HK-2 (cell line): ENCODE measurements at regions not wholly inside any gene's neighbourhood (a gene's known extent, or its start where the extent isn't known, plus 50 kb on each side); places are given as distances from the start of the nearest gene placed in this dataset.
"Not testable (repeated sequence)": the region's sequence is repeated elsewhere in the genome, so short reads cannot be mapped to it uniquely, and the experiment has no call there.

Source experiments
- DNase-seq: peaks from one replicate; pipeline ENCODE4 v3.0.0-alpha.2; 2018; ENCODE audit not compliant: unreplicated experiment

DNA sequence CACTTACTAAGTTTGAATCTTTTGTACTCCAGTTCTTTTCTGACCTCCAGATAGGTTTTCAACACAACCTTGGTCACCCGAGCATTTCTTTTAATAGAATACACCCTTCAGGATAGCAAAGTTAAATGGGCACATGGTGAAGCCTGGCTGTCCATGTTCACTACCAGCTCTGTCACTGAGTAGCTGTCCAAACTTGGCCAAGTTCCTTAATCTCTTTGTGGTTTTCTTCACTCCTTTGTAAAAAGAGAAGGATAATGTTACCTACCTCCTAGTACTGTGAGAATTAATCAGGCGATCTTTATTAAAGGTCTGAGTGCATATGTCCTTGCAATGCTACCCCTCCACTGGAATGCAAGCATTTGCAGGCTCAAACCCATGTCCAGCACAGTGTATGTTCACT, 128.1 kb upstream of the PTPRZ1 start:
- DNase-seq, result no peak

DNA sequence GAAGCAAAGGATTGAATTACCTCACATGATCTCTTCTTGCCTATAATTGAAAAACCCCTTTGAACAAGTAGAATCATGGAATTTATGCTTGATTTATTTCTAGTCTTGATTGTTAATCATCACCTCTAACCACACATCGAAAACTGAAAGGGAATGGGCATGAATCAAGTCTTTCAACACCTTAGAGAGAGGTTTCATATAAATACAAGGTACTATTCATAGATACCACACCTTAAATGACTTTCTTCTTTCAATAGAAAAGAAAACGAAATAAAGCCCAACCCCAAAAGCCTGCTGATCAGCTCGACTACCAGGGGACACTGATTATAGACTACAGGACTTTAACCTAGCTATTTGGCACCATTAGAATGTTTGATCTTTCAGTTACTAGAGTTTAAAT, 128.6 kb upstream of the PTPRZ1 start:
- no peak for DNase-seq

DNA sequence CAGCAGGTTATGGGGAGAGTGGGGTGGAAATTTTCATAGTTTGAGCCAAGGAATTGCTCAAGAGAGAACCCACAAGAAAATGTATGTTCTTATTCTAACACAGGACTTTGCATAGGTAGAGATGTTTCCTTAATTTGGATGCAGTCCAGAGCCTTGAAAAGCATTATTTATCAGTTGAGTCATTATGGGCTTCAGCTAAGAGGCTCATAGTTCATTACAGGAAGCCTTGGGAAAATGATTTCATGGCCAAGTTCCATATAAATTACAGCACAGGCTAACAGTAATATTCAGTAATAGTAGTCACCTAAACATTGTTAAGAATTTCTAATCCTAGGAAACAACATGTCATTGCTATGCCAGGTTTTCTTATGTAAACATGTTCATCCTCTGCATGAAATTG, 131.1 kb upstream of the PTPRZ1 start:
- no peak for DNase-seq

DNA sequence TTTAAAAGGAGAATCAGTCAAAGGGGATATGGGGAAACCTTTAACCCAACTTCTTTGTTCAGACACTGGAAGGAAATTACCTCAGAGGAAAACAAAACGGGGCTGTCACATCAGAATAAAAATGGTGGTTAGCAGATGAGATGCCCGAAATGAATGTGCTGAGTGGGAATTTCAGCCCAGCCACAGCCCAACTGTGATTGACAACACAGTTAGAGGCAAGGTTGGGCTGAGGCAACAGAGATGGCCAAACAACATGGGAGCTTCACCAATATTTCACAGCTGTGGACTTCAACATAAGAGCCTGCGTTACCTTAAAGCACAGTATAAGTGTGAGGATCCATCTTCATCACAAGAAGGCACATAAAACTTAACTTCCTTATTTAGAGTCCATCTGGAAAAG, 133.5 kb upstream of the PTPRZ1 start:
- DNase-seq, result no peak

DNA sequence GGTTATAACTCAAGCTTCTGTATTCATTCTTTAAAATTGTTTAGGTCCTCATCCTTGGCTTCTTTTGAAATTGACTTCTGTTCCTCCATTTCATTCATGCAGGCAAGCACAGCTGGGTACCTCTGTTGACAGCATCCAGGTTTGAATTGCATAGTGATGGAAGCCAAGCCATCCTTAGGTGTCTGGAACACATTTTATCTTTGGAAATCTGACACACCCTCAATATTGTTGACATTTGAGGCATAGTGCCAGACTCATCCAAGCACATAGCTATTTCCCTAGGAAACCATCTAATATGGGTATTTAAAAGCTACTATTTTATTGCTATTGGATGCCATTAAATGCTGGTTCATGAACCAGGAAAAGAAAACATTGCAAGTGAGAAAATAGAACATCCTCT, 142.1 kb upstream of the PTPRZ1 start:
- no peak for DNase-seq

DNA sequence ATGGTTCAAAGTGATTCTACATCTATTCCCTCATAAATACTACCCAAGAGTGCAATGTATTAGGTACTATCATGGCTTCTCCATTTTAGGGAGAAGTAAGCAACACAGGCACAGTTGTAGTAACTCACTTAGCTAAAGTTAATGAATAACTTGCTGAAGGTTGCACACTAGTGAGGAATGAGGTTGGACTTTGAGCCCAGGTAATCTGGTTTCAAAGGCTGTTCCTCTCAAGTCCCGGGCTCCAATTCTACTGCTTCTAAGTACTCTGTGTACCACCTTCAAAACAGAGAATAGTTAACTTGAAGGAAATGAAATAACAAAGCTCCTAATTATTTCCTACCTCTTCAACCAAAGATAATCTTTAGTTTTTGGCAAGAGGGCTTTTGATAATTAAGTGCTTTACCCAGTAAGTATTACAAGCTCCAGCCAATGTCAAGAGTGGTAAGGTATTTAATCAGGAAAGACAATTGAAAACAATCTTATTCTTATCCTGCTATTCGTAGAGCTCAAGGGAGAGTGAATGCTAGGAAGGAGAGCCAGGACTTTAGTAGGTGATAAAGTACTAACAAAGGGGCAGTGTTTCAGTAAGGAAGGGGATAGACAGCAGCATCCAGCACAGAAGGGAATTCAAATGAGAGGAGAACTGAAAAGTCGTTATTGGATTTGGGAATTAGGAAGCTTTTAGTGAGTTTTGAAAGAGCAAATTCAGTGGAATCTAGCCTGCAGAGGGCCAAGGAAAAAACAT, 158.2 kb upstream of the PTPRZ1 start:
- DNase-seq, result no peak

DNA sequence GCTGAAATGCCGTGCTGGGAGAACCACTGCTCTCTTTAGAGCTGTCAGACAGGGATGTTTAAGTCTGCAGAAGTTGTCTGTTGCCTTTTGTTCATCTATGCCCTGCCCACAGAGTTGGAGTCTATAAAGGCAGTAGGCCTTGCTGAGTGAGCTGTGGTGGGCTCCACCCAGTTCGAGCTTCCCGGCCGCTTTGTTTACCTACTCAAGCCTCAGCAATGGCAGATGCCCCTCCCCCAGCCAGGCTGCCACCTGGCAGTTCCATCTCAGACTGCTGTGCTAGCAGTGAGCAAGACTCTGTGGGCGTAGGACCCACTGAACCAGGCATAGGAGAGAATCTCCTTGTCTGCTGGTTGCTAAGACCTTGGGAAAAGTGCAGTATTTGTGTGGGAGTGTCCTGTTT, 160.0 kb upstream of the PTPRZ1 start:
- not testable (repeated sequence) for DNase-seq

DNA sequence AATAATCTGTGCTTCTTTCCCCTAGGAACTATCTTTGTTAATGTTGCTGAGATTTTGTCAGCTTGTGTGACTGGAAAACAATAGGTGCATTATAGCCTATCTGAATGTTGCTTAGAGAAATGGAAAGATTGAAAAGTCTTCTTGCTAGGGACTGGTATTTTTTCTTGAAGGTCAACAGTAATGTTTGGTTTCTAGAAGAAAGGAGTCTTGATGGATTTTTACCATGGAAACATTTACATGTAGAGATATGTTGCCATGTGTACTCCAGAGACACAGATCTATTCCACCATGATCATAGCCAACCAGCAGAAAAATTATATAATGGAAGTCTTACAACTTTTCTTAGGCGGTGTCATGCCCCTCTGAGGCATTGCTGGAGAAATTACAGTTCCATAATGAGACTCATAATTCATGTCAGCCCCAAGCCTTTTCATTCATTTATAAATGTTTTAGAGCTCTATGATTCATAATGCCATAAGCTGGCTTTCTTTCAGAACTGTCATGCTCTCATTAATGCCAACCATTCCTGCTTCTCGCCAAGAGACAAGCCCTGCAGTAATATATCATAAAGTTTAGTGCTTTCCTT, 175.1 kb upstream of the PTPRZ1 start:
- no peak for DNase-seq

DNA sequence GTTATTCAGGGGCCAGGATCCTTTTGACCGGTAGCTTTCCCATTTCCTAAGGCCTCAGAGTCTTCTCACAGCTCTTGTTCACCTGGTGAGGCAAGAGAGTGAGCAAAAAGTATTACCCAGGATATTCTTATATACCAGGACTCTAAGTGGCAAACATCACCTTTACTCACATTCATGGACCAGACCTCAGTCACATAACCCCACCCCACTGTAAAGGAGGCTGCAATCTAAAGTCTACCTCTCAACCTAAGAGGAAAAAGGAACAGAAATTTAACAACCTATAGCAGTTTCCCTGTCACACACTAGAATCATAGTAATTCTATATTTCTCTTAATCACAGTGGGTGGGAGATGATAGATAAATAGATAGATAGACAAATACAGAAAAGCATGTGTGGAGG, 176.0 kb upstream of the PTPRZ1 start:
- DNase-seq, result no peak

DNA sequence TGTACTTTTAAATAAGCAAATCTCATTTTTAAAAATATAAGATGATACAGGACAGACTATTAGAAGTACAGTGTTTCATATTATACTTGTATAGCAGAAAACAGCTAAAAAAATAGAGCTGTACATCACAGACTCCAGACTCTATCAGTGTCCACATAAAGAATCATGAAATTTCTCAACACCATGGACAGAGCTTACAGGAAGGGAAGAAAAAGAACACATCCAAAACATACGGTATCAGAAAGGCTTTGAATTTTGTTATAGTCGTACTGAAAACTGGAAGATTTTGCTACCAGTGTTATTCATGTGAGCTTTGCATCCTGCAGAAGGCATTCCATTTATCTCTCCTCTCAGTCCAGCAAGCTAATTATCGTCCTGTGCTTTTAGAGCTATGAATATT, 183.2 kb upstream of the PTPRZ1 start:
- DNase-seq, result no peak

DNA sequence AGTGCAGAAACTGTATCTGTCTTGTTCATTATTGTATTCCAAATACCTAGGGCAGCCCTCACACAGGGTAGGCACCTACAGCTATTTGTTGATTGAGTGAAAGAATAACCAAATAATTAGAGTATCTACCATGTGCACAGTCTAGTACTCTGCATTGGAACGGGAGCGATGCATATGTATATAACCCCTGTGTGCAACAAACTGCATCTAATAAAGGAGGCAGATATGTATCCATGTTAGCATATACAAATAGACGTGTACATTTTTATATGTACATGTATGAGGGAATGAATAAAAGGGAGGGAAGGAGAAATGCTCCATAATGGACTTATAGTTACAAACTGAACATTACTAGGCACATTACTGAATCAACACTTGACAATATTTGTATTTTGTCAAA, 191.3 kb upstream of the PTPRZ1 start:
- no peak for DNase-seq

DNA sequence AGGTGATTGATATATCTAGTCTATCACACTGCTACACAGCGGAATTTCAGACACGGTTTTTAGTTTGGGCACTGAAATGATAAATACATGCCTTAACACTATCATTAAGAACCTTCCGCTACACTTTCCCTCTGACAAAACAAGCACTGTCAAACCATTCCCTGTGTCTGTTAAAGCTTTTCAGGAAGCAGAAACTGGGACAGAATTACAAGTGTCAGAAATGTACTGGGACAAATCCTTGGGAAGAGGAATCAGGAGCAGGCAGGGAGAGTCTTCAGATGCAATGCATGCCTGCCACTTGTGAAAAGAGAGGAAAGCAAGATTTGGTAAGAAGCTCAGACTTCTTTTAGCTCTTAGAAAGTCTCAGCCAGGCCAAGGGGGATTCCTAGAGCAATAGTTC, 196.8 kb upstream of the PTPRZ1 start:
- no peak for DNase-seq

DNA sequence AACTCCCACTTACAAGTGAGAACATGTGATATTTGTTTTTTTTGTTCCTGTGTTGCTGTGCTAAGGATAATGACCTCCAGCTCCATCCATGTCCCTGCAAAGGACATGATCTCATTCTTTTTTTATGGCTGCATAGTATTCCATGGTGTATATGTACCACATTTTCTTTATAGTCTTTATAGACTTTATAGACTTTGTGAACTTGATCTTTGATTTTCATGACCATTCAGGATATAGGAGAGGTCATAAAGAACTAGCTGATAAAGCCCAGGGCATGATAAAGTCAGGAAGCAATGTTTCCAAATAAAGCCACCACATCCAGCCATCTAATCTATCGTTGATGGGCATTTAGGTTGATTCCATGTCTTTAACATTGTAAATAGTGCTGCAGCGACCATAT, 198.5 kb upstream of the PTPRZ1 start:
- DNase-seq, result not testable (repeated sequence)

DNA sequence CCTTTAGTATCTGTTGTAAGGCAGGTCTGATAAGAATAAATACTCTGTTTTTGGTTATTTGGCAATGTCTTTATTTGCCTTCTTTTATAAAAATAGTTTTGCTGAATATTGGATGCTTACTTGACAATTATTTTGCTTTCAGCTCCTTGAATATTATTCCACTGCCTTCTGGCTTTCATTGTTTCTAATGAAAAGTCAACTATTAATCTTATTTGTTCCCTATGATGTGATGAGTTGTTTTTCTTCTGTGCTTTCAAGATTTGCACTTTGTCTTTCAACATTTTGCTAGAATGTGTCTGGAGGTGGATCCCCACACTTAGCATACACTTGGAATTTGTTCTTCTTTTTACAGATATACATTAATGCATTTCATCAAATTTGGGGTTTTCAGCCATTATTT, 203.8 kb upstream of the PTPRZ1 start:
- no peak for DNase-seq

DNA sequence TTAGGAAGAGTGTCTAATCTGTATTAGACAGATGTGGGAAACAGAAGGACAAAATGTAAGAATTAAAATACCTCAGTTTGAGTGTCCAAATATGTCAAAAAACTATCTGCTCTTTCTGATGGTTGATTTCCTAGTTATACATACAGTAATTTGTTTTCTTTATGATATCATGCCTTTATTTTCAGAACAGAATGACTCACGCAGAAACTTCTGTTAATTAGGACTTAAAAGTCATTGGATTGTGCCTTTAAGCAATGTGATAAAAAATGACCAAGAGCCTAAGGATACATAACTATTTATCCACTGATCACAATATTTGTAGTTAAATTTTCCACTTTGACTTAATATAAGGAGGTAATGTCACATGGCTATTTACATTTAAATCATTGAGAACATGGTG, 206.7 kb upstream of the PTPRZ1 start:
- DNase-seq, result no peak

DNA sequence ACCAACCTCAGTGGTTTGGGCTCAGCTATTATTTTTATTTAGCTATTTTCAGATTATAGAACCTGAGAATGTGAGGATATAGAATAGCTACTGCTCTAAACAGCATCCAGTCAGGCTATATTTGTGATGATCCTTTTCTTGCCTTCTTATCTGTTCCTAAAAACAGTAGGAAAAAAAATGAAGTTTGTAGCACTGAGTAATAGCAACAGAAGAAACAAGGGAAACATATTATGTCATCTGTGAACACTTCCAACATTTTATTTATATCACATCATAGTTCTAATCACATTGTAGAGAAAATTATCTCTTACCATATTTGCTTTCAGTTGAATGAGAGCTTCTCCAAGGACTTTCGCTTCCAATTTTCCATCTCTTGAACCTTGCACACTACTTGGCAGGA, 229.6 kb upstream of the PTPRZ1 start:
- DNase-seq, result no peak

DNA sequence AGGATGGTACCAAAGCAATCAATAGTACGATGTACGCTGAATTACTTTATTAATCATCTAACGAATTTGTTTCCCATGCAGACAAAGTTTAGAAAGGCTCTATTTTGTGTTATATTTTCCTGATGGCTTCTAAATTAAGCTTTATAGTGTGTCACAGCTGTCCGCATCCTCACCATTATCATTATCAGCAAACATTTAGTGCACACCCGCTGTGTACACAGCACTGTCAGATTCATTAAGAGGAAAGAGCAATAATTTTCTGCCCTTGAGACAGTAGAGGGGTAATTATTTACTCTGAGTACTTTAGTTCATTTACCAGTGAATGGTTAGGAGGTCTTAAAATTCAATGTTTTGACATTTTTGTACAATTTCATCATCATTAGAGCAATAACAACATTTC, 233.3 kb upstream of the PTPRZ1 start:
- no peak for DNase-seq

DNA sequence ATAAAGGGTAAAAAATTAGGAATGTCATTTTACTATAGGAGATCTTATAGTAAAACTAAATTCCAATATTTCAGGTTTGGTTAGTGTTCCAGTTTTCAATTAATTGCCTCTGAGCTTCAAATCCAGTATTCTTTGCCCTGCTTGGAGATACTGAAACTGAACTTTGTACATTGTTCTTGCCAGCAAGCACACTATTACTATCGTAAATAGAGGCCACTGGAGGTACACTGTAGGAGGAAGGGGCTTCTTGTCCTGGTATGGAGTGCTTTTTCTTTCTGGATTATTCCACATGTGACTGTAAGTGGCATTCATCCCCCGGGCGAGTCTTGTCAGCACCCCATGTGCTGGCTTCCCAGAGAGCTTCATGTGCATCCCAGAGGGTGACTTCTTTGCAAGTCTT, 234.7 kb upstream of the PTPRZ1 start:
- DNase-seq, result no peak

DNA sequence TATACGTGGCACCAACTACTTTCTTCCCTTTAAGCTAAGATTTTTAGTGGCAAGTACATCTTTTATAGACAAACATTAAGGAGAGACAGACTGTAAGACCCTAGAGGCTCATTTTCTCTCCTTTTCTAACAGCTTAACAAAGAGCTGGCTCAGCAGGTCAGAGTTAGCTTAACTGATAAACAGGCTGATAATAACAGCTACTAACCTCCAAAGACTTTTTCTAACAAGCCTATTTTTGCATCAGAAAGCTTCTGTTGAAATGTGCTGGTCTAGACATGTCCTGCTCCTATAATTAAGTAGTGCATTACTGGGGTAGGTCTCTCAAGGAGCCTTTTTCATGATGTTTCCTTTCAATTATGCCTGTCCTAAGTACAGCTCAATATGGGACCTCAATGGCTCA, 238.2 kb upstream of the FAM3C start:
- DNase-seq, result no peak

DNA sequence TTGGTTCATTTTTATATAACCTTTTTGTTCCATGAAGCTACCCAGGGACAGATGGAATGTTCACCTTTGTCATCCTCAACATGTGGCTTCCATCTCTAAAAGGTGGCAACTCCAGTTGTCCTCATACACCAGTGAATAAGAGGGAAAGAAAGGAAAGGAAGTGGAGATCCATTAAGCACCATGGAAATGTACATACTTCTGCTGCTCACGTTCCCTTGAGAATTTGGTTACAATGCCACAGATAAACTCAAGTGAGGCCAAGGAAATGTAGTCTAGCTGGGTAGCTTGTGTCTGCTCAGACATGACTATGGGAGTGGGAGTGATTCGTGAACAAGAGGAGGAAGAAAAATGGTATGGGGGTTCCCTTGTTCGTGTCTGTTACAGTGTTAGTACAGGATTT, 237.1 kb upstream of the FAM3C start:
- DNase-seq, result no peak

DNA sequence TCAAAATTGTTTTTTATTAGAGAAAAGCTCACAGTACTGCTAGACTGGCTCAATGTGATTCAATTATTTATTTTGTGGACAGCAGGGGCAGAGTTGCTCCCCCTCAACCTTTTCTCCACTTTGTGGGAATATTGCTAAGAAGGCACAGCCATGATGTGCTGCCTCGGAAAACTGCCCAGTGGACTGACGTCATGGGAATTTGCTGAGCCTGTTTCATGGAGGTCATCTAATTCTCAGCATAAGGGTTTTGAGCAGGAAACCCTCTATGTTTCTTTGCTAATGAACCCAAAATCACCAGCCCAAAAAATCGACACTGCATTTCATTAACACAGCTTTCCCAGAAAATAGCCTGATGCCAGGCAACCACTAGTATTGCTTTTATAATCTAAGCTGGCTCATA, 228.8 kb upstream of the FAM3C start:
- DNase-seq, result no peak

DNA sequence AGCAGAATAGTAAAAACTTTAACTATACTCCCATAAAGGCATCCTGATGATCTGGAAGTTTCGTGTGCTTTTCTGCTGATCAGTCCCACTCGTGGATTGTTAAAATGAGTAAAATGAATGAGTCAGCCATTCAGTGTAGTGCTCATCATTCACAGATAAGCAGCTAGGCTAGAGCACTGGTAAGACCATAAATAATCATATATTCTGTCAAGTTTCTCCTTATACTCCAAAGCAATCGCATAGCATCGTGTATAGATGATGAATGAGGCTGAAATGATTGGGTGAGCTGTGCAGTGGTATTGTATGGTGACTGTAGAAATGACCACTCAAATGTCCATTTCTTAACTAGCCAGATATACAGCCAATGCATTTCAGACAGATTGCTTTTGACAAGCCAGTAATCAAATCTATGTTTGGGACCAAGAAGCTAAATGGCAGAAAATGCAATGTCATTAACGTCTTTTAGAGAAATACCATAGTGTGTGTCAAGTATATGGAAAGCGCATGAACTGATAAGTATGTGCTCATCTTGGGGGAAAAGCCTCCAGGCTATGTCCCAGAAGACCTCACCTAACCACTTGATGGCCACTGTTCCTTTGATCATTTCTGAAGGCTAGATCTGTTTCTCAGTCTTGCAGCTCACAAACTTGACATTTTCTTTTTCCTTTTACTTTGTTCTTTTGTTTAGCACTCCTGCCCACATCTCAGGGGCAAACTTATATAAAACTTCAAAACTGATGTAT, 227.2 kb upstream of the FAM3C start:
- DNase-seq, result no peak

DNA sequence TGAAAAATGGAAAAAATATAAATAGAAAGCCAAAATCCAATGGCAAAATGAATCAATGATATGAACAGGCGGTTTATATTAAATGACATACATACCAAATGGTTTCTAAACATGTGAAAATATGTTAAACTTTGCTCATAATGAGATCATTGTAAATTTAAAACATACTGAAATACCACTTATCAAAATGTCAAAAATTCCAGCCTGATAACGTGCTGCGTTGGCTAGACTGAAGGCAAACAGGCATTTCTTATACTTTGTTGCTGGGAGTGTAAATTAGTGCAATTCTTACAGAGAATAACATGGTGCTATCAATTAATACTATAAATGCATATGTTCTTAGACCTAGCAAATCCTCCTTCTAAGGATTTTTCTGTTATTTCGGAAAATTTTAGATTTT, 225.8 kb upstream of the FAM3C start:
- DNase-seq, result no peak
